Mammary epithelial cell (primary cell): ENCODE measurements at regions not wholly inside any gene's neighbourhood (a gene's known extent, or its start where the extent isn't known, plus 50 kb on each side); places are given as distances from the start of the nearest gene placed in this dataset.

Source experiments
- CTCF ChIP-seq, 2 donors: IDR thresholded peaks in 1 of 2; conservative IDR thresholded peaks in 1 of 2; 2 replicates each; pipeline ENCODE4 v1.5.1; 2011 to 2012; ENCODE audit warnings: inconsistent platforms in 2 of 2, low read length in 2 of 2, mild to moderate bottlenecking in 2 of 2, control low read depth in 1 of 2, low read depth in 1 of 2; ENCODE audit not compliant: insufficient read depth in 1 of 2; ENCODE audit errors: extremely low read depth in 1 of 2
- EZH2 ChIP-seq: IDR thresholded peaks from 2 replicates; pipeline ENCODE4 v1.6.1; 2012; ENCODE audit warnings: low read length, inconsistent platforms, borderline replicate concordance

- TF ChIP-seq CTCF (conservative IDR thresholded peaks at IDR 0.05 in 1 of 2, IDR thresholded peaks at IDR 0.05 in 1 of 2; ENCODE audit: extremely low read depth in 1 of 2, insufficient read depth in 1 of 2, low read depth in 1 of 2, low read length in 2 of 2) (no peak), EZH2 (no peak)
Measured at GRCh38 chr2:215622837-215623236, 187.0 kb upstream of the FN1 start.
